ENCODE measurements at regions not wholly inside any gene's neighbourhood (a gene's known extent, or its start where the extent isn't known, plus 50 kb on each side); places are given as distances from the start of the nearest gene placed in this dataset.

- no peaks in the 10 kb centered on the region for H3K36me3 Mint-ChIP-seq (ENCODE audit: insufficient read depth, unreplicated experiment)
- no peaks in the 10 kb centered on the region for H3K9me3 Mint-ChIP-seq (ENCODE audit: unreplicated experiment)
- H3K27me3 Mint-ChIP-seq (ENCODE audit: insufficient read depth, unreplicated experiment): no peaks in the 10 kb centered on the region
- CTCF ChIA-PET: interaction anchor here (0.6 kb wide), 1 partner anchor 86 kb away, joined by 5 read pairs; no protein-coding TSS in a partner anchor
- peaks cover 6% of the 10 kb centered on the region for H3K4me1 Mint-ChIP-seq (ENCODE audit: insufficient read depth, unreplicated experiment)
- TF ChIP-seq CTCF (IDR thresholded peaks at IDR 0.05; ENCODE audit: unreplicated experiment): no peak
- H3K27ac Mint-ChIP-seq (ENCODE audit: low read depth, unreplicated experiment): peak overlapping the region; percentile 54
- no TSS peak for BruUV-seq (replicated peaks)
- no peak overlapping the region for H3K4me3 Mint-ChIP-seq (ENCODE audit: unreplicated experiment)
- intact Hi-C loops (cut with micrococcal nuclease): no loop called here
- POLR2A ChIA-PET: no interaction called here
- peak; percentile 44 for DNase-seq (ENCODE audit: unreplicated experiment)
Observed at GRCh38 chr10:107899075-107899474, 734.6 kb upstream of the SORCS1 start.

- Mint-ChIP-seq H3K4me1 (ENCODE audit: insufficient read depth, unreplicated experiment) (peaks cover 6% of the 10 kb centered on the region), H3K4me3 (ENCODE audit: unreplicated experiment) (no peak overlapping the region), H3K27ac (ENCODE audit: low read depth, unreplicated experiment) (no peak overlapping the region), H3K36me3 (ENCODE audit: insufficient read depth, unreplicated experiment) (no peaks in the 10 kb centered on the region), H3K27me3 (ENCODE audit: insufficient read depth, unreplicated experiment) (no peaks in the 10 kb centered on the region), H3K9me3 (ENCODE audit: unreplicated experiment) (no peaks in the 10 kb centered on the region)
- intact Hi-C loops (cut with micrococcal nuclease): no loop called here
- no peak for TF ChIP-seq CTCF (IDR thresholded peaks at IDR 0.05; ENCODE audit: unreplicated experiment)
- ChIA-PET POLR2A (interaction anchor here (0.6 kb wide), 1 partner anchor 1246 kb away, joined by 3 read pairs; no protein-coding TSS in a partner anchor), CTCF (interaction anchor here (0.6 kb wide), 2 partner anchors 85 to 1145 kb away, joined by 4 to 5 read pairs; no protein-coding TSS in a partner anchor)
- no TSS peak for BruUV-seq (replicated peaks)
- DNase-seq (ENCODE audit: unreplicated experiment): no peak
Observed at GRCh38 chr10:107898392-107898791, 733.9 kb upstream of the SORCS1 start.

- Mint-ChIP-seq H3K36me3 (ENCODE audit: insufficient read depth, unreplicated experiment) (peaks cover 5% of the 10 kb centered on the region), H3K27ac (ENCODE audit: low read depth, unreplicated experiment) (no peak overlapping the region), H3K4me3 (ENCODE audit: unreplicated experiment) (no peak overlapping the region), H3K9me3 (ENCODE audit: unreplicated experiment) (no peaks in the 10 kb centered on the region), H3K4me1 (ENCODE audit: insufficient read depth, unreplicated experiment) (no peaks in the 10 kb centered on the region), H3K27me3 (ENCODE audit: insufficient read depth, unreplicated experiment) (no peaks in the 10 kb centered on the region)
- intact Hi-C loops (cut with micrococcal nuclease): no loop called here
- BruUV-seq (replicated peaks): no TSS peak
- TF ChIP-seq CTCF (IDR thresholded peaks at IDR 0.05; ENCODE audit: unreplicated experiment): no peak
- ChIA-PET CTCF (interaction anchor here (0.6 kb wide), 2 partner anchors 34 to 36 kb away, joined by 3 read pairs; no protein-coding TSS in a partner anchor), POLR2A (no interaction called here)
- DNase-seq (ENCODE audit: unreplicated experiment): no peak
Observed at GRCh38 chr10:107894516-107894915, 730.0 kb upstream of the SORCS1 start.

GRCh38 chr10:107889105-107889504 lies 724.6 kb upstream of the SORCS1 start:
- TF ChIP-seq CTCF (IDR thresholded peaks at IDR 0.05; ENCODE audit: unreplicated experiment): no peak
- no peak for DNase-seq (ENCODE audit: unreplicated experiment)
- Mint-ChIP-seq H3K27ac (ENCODE audit: low read depth, unreplicated experiment) (no peak overlapping the region), H3K4me3 (ENCODE audit: unreplicated experiment) (no peak overlapping the region), H3K27me3 (ENCODE audit: insufficient read depth, unreplicated experiment) (no peaks in the 10 kb centered on the region), H3K4me1 (ENCODE audit: insufficient read depth, unreplicated experiment) (no peaks in the 10 kb centered on the region), H3K9me3 (ENCODE audit: unreplicated experiment) (peaks cover 7% of the 10 kb centered on the region), H3K36me3 (ENCODE audit: insufficient read depth, unreplicated experiment) (peaks cover 5% of the 10 kb centered on the region)
- intact Hi-C loops (cut with micrococcal nuclease): no loop called here
- CTCF ChIA-PET: interaction anchor here (0.6 kb wide), 1 partner anchor 1264 kb away, joined by 5 read pairs; no protein-coding TSS in a partner anchor
- no TSS peak for BruUV-seq (replicated peaks)
- POLR2A ChIA-PET: no interaction called here

Measured in MCF 10A (cell line).